GM12872 (cell line): ENCODE measurements at regions not wholly inside any gene's neighbourhood (a gene's known extent, or its start where the extent isn't known, plus 50 kb on each side); places are given as distances from the start of the nearest gene placed in this dataset.

Experiments
- TF ChIP-seq, protein P1 (sequence below): IDR thresholded peaks from 3 replicates; pipeline ENCODE4 v1.5.1; 2011; ENCODE audit warnings: low read depth, mild to moderate bottlenecking, low read length, moderate library complexity; ENCODE audit not compliant: insufficient read depth

DNA sequence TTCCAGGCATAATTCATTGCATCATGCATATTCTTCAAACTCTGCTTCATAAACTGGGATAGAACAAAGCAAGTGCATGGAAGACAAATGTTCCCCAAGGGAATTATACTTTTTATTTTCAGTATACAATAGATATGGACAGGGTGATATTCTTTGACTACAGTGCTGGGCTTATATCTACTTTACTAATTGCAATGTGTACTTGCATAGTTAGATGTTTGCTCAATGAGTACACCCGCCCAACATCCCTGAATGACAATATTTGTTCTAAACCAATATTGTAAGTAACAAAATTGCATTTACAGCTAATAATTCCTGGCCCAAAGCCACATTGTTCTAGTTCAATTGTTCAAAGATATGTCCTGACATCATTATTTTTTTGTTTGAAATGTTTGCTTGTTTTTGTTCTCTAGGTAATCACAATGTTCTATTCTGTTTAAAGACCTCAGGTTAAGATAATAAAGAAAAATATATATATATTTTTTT, 171.4 kb downstream of the PTN start:
- TF ChIP-seq, protein P1, sequence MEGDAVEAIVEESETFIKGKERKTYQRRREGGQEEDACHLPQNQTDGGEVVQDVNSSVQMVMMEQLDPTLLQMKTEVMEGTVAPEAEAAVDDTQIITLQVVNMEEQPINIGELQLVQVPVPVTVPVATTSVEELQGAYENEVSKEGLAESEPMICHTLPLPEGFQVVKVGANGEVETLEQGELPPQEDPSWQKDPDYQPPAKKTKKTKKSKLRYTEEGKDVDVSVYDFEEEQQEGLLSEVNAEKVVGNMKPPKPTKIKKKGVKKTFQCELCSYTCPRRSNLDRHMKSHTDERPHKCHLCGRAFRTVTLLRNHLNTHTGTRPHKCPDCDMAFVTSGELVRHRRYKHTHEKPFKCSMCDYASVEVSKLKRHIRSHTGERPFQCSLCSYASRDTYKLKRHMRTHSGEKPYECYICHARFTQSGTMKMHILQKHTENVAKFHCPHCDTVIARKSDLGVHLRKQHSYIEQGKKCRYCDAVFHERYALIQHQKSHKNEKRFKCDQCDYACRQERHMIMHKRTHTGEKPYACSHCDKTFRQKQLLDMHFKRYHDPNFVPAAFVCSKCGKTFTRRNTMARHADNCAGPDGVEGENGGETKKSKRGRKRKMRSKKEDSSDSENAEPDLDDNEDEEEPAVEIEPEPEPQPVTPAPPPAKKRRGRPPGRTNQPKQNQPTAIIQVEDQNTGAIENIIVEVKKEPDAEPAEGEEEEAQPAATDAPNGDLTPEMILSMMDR: no peak

DNA sequence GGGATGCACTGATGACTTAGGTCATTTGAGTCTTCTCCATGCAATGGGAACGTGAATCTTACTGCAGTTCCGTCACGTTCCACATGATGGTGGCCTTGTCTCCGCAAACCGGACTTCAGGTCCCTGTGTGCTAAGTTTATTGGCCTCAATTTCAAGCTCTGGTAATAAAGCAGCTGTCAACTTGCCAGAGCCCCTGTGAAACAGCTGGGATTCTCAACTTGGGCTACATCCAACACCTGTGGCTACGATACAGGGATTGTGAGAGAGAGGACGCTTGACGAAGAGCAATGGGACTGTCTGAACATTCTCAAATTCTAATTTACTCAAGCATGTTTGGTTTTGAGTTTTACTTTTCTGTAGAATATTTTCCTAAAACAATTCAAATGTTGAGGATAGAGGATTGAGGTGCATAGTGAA, 174.2 kb downstream of the PTN start:
- TF ChIP-seq, protein P1: peak; percentile 33; the same call in 2 of the 3 replicates

DNA sequence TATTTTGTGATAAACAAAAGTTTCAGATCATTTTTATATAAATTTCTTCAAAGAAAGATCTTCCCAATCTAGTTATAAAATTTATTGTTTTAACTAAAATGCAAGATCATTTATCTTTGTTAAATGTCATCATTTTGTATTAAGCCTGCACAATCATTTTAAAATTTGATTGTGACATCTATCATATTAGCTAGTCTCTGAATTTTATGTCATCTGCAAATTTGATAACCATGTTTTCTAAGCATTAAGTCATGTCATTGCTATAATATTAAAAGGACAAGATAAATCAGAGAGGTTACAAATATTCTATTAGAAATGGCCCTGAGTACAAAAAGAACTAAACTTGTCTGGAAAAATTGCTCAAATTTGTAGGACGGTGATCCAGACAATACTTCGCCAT, 175.9 kb downstream of the PTN start:
- TF ChIP-seq, protein P1: no peak

DNA sequence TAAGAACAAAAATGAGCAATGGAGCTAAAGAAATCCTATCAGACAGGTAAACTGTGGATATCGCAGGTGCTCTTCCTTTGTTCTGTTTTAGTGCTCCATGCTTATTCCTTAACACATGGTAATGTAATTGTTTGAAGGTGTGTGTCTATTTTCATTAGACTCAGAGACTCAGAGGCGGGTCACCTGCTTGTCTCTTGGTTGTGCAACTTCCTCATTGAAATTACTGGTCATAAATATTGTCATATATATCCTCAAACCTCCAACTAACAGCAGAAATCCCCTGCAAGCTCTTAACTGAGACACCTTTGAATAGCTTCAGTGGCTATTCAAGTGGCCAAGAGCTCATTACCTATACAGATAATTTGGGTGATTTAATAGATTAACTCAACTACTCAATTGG, 177.2 kb downstream of the PTN start:
- TF ChIP-seq, protein P1: no peak

DNA sequence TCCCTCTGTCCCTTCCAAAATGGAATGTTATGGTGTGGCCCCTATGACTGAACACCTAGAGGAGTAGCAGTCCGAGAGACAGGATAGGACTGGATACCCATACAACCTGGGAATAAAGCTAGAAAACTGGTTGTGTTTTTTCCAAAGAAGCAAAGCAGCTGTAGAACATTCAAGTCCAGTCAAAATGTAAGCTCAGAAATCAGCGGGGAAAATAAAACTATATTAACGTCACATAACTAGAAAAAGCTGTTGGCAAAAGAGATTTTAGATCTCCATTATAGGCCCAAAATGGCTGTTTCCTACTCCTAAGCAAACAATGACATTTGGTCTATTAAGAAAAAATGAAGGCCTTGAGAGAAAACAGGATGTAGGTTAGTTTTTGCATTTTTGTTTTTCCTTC, 177.7 kb downstream of the PTN start:
- TF ChIP-seq, protein P1: no peak

DNA sequence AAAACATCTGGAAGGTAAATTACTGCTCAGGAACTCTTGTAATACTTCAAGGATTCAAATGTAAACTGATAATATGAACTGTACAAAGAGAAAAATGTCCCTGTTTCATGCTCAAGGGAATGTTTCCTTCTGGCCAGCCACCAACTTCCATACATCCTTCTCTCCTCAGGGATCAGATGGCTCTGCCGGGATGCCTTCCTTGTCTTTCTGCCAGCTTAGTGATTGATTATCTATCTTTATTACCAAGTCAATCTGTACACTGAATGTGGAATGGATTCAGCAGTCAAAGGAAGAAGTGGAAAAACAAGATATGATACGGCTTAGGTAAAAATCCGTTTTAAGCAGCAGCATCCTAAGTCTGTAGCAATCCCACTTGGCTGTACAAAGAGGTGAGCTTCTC, 178.3 kb downstream of the PTN start:
- TF ChIP-seq, protein P1: no peak

DNA sequence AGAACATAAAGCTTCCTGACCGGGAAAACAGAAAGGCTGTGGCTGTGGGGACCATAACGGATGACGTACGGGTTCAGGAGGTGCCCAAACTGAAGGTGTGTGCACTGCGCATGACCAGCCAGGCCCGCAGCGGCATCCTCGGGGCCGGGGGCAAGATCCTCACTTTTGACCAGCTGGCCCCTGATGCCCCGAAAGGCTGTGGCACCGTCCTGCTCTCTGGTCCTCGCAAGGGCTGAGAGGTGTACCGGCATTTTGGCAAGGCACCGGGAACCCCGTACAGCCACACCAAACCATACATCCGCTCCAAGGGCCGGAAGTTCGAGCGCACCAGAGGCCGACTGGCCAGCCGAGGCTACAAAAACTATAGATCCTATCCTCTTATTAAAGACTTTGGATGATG, 179.3 kb downstream of the PTN start:
- TF ChIP-seq, protein P1: no peak
